PFSK-1 (cell line): ENCODE measurements at regions not wholly inside any gene's neighbourhood (a gene's known extent, or its start where the extent isn't known, plus 50 kb on each side); places are given as distances from the start of the nearest gene placed in this dataset.

ENCODE experiments used
- POLR2AphosphoS5 ChIP-seq: IDR thresholded peaks from 2 replicates; pipeline ENCODE4 v1.6.1; 2012; ENCODE audit warnings: low read depth, mild to moderate bottlenecking, control low read depth, low read length, moderate library complexity
- REST ChIP-seq, 2 experiments: IDR thresholded peaks; 2 replicates each; pipeline versions ENCODE4 v1.6.1 to v1.8.0; 2011 to 2012; ENCODE audit warnings: low read depth in 2 of 2, low read length in 2 of 2, control low read depth in 1 of 2, inconsistent platforms in 1 of 2, mild to moderate bottlenecking in 1 of 2, moderate library complexity in 1 of 2; ENCODE audit not compliant: insufficient read depth in 1 of 2
- SIN3A ChIP-seq: IDR thresholded peaks from 2 replicates; pipeline ENCODE4 v1.6.1; 2012; ENCODE audit warnings: mild to moderate bottlenecking, low read length, moderate library complexity, borderline replicate concordance; ENCODE audit not compliant: insufficient read depth
- TAF1 ChIP-seq: IDR thresholded peaks from 2 replicates; pipeline ENCODE4 v1.6.1; 2012; ENCODE audit warnings: low read length, control low read depth, borderline replicate concordance; ENCODE audit not compliant: insufficient read depth

- TF ChIP-seq POLR2AphosphoS5 (no peak), TAF1 (no peak), SIN3A (no peak), REST (IDR thresholded peaks at IDR 0.05; ENCODE audit: insufficient read depth in 1 of 2, low read depth in 2 of 2, low read length in 2 of 2) (no peak)
These were observed 83.1 kb upstream of the WNT4 start for GRCh38 chr1:22225858-22226589.
